D721Med (cell line): ENCODE measurements at regions not wholly inside any gene's neighbourhood (a gene's known extent, or its start where the extent isn't known, plus 50 kb on each side); places are given as distances from the start of the nearest gene placed in this dataset.

Experiments used
- DNase-seq: peaks from one replicate; pipeline ENCODE4 v3.0.0; 2011; ENCODE audit warnings: low spot score; ENCODE audit not compliant: insufficient read length
- FAIRE-seq: peaks from 2 replicates; lab custom pipeline; 2011; peaks lifted over from hg19 to GRCh38; lab: Jason Lieb, UNC
- CTCF ChIP-seq: IDR thresholded peaks from 2 replicates; pipeline ENCODE4 v1.5.1; 2012; ENCODE audit warnings: mild to moderate bottlenecking, control low read depth; ENCODE audit not compliant: insufficient read depth; ENCODE audit errors: missing control alignments

- no peak for TF ChIP-seq CTCF
- no peak for DNase-seq
- no peak for FAIRE-seq
Measured at GRCh38 chr17:14630621-14631020, 329.7 kb downstream of the HS3ST3B1 start.

- FAIRE-seq (no peak), DNase-seq (no peak)
- TF ChIP-seq CTCF: no peak
Measured at GRCh38 chr17:14630046-14630445, 329.2 kb downstream of the HS3ST3B1 start.

- DNase-seq (no peak), FAIRE-seq (no peak)
Measured at GRCh38 chr17:14622615-14623101, 321.8 kb downstream of the HS3ST3B1 start.

GRCh38 chr17:14621826-14622614, 321.1 kb downstream of the HS3ST3B1 start:
- TF ChIP-seq CTCF: no peak
- FAIRE-seq: no peak
- DNase-seq: no peak

More at GRCh38 chr17:14622615-14623101, 321.8 kb downstream of the HS3ST3B1 start:
- no peak for TF ChIP-seq CTCF

GRCh38 chr17:14619821-14620220, 318.9 kb downstream of the HS3ST3B1 start:
- no peak for DNase-seq
- no peak for FAIRE-seq
- no peak for TF ChIP-seq CTCF

GRCh38 chr17:14616528-14616927, 315.6 kb downstream of the HS3ST3B1 start:
- TF ChIP-seq CTCF: no peak
- FAIRE-seq: no peak
- no peak for DNase-seq

GRCh38 chr17:14605267-14605599, 304.4 kb downstream of the HS3ST3B1 start:
- FAIRE-seq: no peak
- no peak for TF ChIP-seq CTCF
- no peak for DNase-seq
